Right lobe of liver (tissue), 4 donors: ENCODE measurements at regions not wholly inside any gene's neighbourhood (a gene's known extent, or its start where the extent isn't known, plus 50 kb on each side); places are given as distances from the start of the nearest gene placed in this dataset.

ENCODE experiments used
- POLR2A ChIP-seq: fragments of 450-650 bp; IDR thresholded peaks from one replicate; pipeline ENCODE4 v1.6.1; 2017; ENCODE audit warnings: antibody characterized with exemption, mild to moderate bottlenecking
- TF ChIP-seq, protein P1 (sequence below), 4 donors: fragments of 200-600 bp in 3 of 4; fragments of 450-650 bp in 1 of 4; IDR thresholded peaks; one replicate each; pipeline versions ENCODE4 v1.5.1 to v1.8.0; 2016 to 2022; ENCODE audit warnings: antibody characterized with exemption in 4 of 4, mild to moderate bottlenecking in 2 of 4
- donor health status: DM: no; HTN: no; CAD: no.
- donor health status: DM: no; HTN: no; CAD: no.
- donor health status: DM: no; HTN: yes; CAD: no.

DNA sequence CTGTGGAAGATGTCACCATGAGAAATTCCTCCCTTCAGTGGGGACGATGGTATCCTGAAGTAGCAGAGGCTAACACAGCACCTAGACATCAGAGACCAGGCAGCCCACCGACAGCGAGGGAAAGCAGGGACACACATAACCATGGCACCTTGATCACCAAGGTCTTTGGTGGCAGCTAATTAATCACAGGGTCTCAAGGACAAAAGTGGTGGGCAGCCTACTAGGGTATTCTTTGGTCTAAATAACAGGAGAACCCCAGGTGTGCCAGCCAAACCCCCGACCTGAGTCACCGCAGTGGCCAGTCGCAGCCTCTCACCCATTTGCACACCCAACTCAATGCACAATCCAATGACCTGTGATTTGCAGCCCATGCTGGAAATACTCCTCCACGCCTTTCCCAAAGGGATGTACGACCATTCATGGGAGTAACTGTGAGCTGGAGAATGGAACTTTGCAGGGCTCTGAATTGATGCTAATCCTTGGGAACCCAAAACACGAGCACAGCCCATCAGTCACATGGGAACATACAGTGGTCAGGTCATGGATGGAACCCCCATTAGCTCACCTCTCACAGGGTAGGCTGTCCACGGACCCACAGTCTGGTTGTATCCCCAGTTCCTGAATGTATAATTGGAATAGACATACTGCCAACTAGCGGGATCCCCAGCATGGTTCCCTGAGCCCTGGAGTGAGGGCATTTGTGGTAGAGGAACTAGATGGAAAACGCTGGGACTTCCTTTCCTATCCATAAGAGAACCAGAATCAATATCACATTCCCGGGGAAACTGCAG, 58.7 kb upstream of the C14orf180 start:
- TF ChIP-seq, protein P1, sequence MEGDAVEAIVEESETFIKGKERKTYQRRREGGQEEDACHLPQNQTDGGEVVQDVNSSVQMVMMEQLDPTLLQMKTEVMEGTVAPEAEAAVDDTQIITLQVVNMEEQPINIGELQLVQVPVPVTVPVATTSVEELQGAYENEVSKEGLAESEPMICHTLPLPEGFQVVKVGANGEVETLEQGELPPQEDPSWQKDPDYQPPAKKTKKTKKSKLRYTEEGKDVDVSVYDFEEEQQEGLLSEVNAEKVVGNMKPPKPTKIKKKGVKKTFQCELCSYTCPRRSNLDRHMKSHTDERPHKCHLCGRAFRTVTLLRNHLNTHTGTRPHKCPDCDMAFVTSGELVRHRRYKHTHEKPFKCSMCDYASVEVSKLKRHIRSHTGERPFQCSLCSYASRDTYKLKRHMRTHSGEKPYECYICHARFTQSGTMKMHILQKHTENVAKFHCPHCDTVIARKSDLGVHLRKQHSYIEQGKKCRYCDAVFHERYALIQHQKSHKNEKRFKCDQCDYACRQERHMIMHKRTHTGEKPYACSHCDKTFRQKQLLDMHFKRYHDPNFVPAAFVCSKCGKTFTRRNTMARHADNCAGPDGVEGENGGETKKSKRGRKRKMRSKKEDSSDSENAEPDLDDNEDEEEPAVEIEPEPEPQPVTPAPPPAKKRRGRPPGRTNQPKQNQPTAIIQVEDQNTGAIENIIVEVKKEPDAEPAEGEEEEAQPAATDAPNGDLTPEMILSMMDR (IDR thresholded peaks at IDR 0.05) = no peak
- TF ChIP-seq POLR2A = no peak
